Activated B cell treated with CpG ODN at 0.5 μM for 24 hours (primary cell): ENCODE measurements at regions not wholly inside any gene's neighbourhood (a gene's known extent, or its start where the extent isn't known, plus 50 kb on each side); places are given as distances from the start of the nearest gene placed in this dataset.

Experiments
- ATAC-seq: fragments of 200-7000 bp; cut with Tn5 transposase; one replicate; pipeline ENCODE4 v1.10.0; 2021; ENCODE audit warnings: low read depth, mild to moderate bottlenecking, moderate library complexity
- CTCF ChIA-PET: fragments of 350-600 bp; sonication (Branson Sonifier 250); formaldehyde crosslinking; loops from one replicate; lab custom pipeline; 2021; ENCODE audit warnings: antibody characterized with exemption; lab: Charles Lee
- POLR2A ChIA-PET: fragments of 350-600 bp; sonication (Branson Sonifier 250); formaldehyde crosslinking; loops from one replicate; lab custom pipeline; 2021; ENCODE audit warnings: antibody characterized with exemption; lab: Charles Lee
- DNase-seq: peaks from one replicate; pipeline ENCODE4 v3.0.0; 2022
- H3K27ac Mint-ChIP-seq: one replicate; pipeline ENCODE4 v1.8.0; 2020; ENCODE audit warnings: mixed read lengths
- H3K27me3 Mint-ChIP-seq: one replicate; pipeline ENCODE4 v1.8.0; 2021; ENCODE audit warnings: mixed read lengths
- H3K36me3 Mint-ChIP-seq: one replicate; pipeline ENCODE4 v1.8.0; 2021; ENCODE audit warnings: low read depth, mixed read lengths
- H3K4me1 Mint-ChIP-seq: one replicate; pipeline ENCODE4 v1.8.0; 2021; ENCODE audit warnings: mixed read lengths
- H3K4me3 Mint-ChIP-seq: one replicate; pipeline ENCODE4 v1.8.0; 2020; ENCODE audit warnings: mild to moderate bottlenecking, mixed read lengths
- H3K9me3 Mint-ChIP-seq: one replicate; pipeline ENCODE4 v1.8.0; 2020; ENCODE audit warnings: mixed read lengths
- intact Hi-C: fragments of 100-400 bp; cut with micrococcal nuclease; formaldehyde crosslinking; loops from one replicate; pipeline ENCODE4 v1.15.1; 2024
- TF ChIP-seq, protein P1 (sequence below): fragments of 200-600 bp; IDR thresholded peaks from one replicate; pipeline ENCODE4 v1.8.0; 2022; ENCODE audit warnings: antibody characterized with exemption, mild to moderate bottlenecking

DNA sequence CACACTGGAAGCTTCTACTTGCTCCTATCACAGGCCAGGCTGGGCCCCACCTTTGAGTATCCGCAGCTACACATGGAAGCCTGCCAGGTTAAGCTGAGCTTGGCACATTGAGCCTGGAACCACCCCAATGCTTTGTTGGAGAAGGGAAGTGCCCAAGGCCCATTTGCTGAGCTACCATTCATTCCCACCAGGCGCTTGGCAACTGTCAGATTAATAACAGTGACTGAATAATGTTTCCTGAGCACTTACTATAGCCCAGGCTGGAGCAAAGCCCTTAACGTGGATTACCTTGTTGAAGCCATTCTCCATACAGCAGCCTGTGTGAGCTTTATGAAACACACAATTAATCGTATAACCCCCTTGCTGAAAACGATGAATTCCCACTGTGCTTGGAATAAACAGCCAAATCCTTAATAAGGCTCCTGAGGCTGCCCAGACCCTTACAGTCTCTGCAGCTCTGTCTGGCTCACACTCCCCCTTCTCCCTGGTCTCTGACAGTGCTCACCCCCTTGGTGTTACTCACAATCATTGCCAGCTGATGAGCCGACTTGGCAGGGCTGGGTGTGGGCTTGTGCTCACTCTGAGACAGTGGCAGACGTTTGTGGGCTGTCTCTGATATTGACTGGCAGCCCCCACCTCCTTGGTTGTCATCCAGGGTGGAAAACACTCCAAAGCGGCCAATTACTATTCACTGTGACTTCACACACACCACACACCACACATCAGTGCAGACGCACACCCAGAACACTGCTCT, 357.1 kb downstream of the MAFB start:
- no peak for DNase-seq
- H3K4me1 Mint-ChIP-seq = no peaks in the 10 kb centered on the region
- H3K4me3 Mint-ChIP-seq = no peak overlapping the region
- TF ChIP-seq, protein P1, sequence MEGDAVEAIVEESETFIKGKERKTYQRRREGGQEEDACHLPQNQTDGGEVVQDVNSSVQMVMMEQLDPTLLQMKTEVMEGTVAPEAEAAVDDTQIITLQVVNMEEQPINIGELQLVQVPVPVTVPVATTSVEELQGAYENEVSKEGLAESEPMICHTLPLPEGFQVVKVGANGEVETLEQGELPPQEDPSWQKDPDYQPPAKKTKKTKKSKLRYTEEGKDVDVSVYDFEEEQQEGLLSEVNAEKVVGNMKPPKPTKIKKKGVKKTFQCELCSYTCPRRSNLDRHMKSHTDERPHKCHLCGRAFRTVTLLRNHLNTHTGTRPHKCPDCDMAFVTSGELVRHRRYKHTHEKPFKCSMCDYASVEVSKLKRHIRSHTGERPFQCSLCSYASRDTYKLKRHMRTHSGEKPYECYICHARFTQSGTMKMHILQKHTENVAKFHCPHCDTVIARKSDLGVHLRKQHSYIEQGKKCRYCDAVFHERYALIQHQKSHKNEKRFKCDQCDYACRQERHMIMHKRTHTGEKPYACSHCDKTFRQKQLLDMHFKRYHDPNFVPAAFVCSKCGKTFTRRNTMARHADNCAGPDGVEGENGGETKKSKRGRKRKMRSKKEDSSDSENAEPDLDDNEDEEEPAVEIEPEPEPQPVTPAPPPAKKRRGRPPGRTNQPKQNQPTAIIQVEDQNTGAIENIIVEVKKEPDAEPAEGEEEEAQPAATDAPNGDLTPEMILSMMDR = no peak
- ChIA-PET POLR2A (no interaction called here), CTCF (no interaction called here)
- H3K27ac Mint-ChIP-seq = no peak overlapping the region
- H3K27me3 Mint-ChIP-seq = peaks cover 11% of the 10 kb centered on the region
- H3K36me3 Mint-ChIP-seq = no peaks in the 10 kb centered on the region
- no peak for ATAC-seq
- intact Hi-C loops = no loop called here
- H3K9me3 Mint-ChIP-seq = no peaks in the 10 kb centered on the region

DNA sequence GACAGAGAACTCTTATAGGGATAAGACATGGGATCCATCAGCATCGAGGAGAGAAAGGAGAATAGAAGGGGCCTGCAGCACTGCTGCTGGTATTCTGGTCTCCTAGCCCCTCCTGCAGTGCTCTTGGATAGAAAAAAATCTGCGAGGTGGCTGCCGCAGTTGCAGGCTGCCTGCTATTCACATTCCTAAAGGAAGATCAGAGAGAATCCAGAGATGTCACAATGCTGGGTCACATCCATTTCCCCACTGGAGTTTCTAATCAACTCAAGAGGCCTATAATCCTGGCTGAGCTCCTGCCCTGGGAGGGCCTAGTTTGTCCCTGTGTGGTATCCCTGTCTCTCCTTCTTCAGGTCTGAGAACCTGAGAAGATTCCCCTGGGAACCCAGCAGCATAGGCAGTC, 357.8 kb downstream of the MAFB start:
- intact Hi-C loops = no loop called here
- peaks cover 11% of the 10 kb centered on the region for H3K27me3 Mint-ChIP-seq
- H3K4me3 Mint-ChIP-seq = no peak overlapping the region
- no peaks in the 10 kb centered on the region for H3K36me3 Mint-ChIP-seq
- no peaks in the 10 kb centered on the region for H3K9me3 Mint-ChIP-seq
- H3K4me1 Mint-ChIP-seq = no peaks in the 10 kb centered on the region
- no peak overlapping the region for H3K27ac Mint-ChIP-seq
- TF ChIP-seq, protein P1 = no peak
- ChIA-PET POLR2A (no interaction called here), CTCF (no interaction called here)
- no peak for DNase-seq
- no peak for ATAC-seq

DNA sequence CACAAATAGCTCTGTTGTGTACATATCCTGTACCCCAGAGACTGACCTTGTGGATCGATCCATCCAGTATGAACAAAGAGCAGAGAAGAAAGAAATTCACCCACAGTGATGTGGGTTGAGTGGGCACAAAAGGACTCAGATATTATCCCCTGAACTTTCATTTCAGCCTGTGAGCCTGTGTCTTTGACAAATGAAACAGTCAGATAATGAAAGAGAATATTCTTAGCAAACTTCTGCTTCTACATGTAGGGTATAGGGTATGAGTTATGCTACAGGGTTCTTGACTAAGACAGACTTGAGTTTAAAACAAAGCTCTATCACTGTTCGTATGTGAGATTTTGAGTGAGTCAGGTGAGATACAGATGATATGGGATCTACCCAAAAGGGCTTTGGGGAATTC, 359.7 kb downstream of the MAFB start:
- no peak overlapping the region for H3K4me3 Mint-ChIP-seq
- intact Hi-C loops = no loop called here
- DNase-seq (no peak), ATAC-seq (no peak)
- no peaks in the 10 kb centered on the region for H3K4me1 Mint-ChIP-seq
- POLR2A ChIA-PET = no interaction called here
- no peaks in the 10 kb centered on the region for H3K36me3 Mint-ChIP-seq
- CTCF ChIA-PET = no interaction called here
- TF ChIP-seq, protein P1 = no peak
- peaks cover 9% of the 10 kb centered on the region for H3K27me3 Mint-ChIP-seq
- H3K9me3 Mint-ChIP-seq = no peaks in the 10 kb centered on the region
- no peak overlapping the region for H3K27ac Mint-ChIP-seq

DNA sequence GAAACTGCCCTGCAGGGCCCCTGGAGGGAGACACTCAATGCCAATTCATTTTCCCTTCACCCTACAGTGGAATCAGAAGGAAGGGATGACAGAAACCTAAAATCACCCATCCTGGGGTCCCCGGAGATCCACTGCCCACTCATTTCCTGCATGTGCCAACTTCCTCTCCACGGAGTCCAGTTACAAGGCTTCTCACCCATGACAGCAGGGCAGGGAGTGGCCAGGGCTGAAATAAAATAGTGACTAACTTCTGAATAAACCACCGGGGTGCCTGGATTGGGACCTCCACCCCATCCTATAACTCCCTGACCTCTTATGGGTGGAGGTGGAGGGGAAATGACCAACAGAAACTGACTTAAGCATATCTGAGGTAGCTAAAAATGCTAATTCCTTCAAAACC, 362.3 kb downstream of the MAFB start:
- no peak for ATAC-seq
- TF ChIP-seq, protein P1 = no peak

DNA sequence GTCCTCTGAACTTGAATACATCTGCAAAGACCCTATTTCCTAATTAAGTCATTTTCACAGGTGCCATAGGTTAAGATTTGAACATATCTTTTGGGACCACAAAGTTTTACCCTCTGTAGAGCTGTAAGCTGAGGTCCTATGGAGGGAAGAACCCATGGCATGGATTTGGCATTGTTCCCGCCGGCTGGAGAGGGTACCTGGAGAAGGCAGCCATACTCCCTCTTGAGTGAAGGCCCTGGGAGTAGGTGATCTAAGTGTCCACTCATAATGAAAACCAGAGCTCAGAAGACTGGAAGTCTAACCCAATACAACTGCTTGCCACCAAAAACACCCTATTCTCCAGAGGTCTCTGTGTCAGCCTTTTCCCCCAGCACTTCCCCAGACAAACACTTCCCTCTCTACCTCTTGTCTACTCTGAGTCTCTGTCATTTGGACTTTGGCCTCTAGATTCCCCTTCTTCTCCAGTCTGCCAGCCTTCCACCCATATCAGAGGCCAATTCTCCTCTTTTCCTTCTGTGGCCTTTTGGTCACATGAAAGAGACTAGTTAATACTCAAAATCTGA, 363.9 kb downstream of the MAFB start:
- ATAC-seq = no peak
- no peak for DNase-seq
- no peak overlapping the region for H3K27ac Mint-ChIP-seq
- H3K9me3 Mint-ChIP-seq = no peaks in the 10 kb centered on the region
- peaks cover 5% of the 10 kb centered on the region for H3K27me3 Mint-ChIP-seq
- TF ChIP-seq, protein P1 = no peak
- no peak overlapping the region for H3K4me3 Mint-ChIP-seq
- CTCF ChIA-PET = no interaction called here
- intact Hi-C loops = no loop called here
- H3K4me1 Mint-ChIP-seq = no peaks in the 10 kb centered on the region
- POLR2A ChIA-PET = no interaction called here
- no peaks in the 10 kb centered on the region for H3K36me3 Mint-ChIP-seq

More for the DNA sequence above, 362.3 kb downstream of the MAFB start:
- intact Hi-C loops = no loop called here
- H3K4me3 Mint-ChIP-seq = no peak overlapping the region
- H3K36me3 Mint-ChIP-seq = no peaks in the 10 kb centered on the region
- H3K9me3 Mint-ChIP-seq = no peaks in the 10 kb centered on the region
- H3K27me3 Mint-ChIP-seq = peaks cover 5% of the 10 kb centered on the region
- no peak for DNase-seq
- ChIA-PET CTCF (no interaction called here), POLR2A (no interaction called here)
- no peaks in the 10 kb centered on the region for H3K4me1 Mint-ChIP-seq
- no peak overlapping the region for H3K27ac Mint-ChIP-seq
